H1 (cell line): ENCODE measurements at regions not wholly inside any gene's neighbourhood (a gene's known extent, or its start where the extent isn't known, plus 50 kb on each side); places are given as distances from the start of the nearest gene placed in this dataset.

Experiments
- CTCF ChIA-PET: fragments of 300-600 bp; sonication (Branson Sonifier 250); formaldehyde crosslinking; loops from one replicate; lab custom pipeline; 2021; ENCODE audit not compliant: partially characterized antibody; lab: Charles Lee
- POLR2A ChIA-PET: fragments of 300-600 bp; sonication (Branson Sonifier 250); formaldehyde crosslinking; loops from one replicate; lab custom pipeline; 2021; ENCODE audit warnings: inconsistent platforms; ENCODE audit not compliant: partially characterized antibody; lab: Charles Lee
- DNase-seq, 2 experiments: peaks; one replicate each; pipeline versions ENCODE4 v3.0.0 to v3.0.0-alpha.2; 2010 to 2022; ENCODE audit warnings: low spot score in 2 of 2, low read depth in 1 of 2, mixed read lengths in 1 of 2
- FAIRE-seq: peaks from 2 replicates; lab custom pipeline; 2011; peaks lifted over from hg19 to GRCh38; lab: Jason Lieb, UNC
- H2AFZ ChIP-seq: 2 replicates; pipeline ENCODE4 v1.8.1; 2012; ENCODE audit warnings: low read length, inconsistent platforms
- H2AK5ac ChIP-seq: 2 replicates; pipeline ENCODE4 v1.6.1; 2013; ENCODE audit warnings: low read depth, low read length
- H2BK120ac ChIP-seq: replicated peaks from 2 replicates; pipeline ENCODE3; 2013; ENCODE audit warnings: low read depth, low read length, inconsistent platforms
- H2BK12ac ChIP-seq: 2 replicates; pipeline ENCODE4 v1.6.1; 2013; ENCODE audit warnings: low read depth, low read length
- H2BK15ac ChIP-seq: 2 replicates; pipeline ENCODE4 v1.6.1; 2013; ENCODE audit warnings: low read length
- H2BK20ac ChIP-seq: 2 replicates; pipeline ENCODE4 v1.6.1; 2013; ENCODE audit warnings: low read length
- H2BK5ac ChIP-seq: 2 replicates; pipeline ENCODE4 v1.6.1; 2013; ENCODE audit warnings: low read depth, low read length
- H3K14ac ChIP-seq: 2 replicates; pipeline ENCODE4 v1.6.1; 2013; ENCODE audit warnings: inconsistent platforms; ENCODE audit not compliant: insufficient read length
- H3K18ac ChIP-seq: 2 replicates; pipeline ENCODE4 v1.6.1; 2013; ENCODE audit warnings: low read length; ENCODE audit errors: extremely low read depth
- H3K23ac ChIP-seq: 2 replicates; pipeline ENCODE4 v1.6.1; 2013; ENCODE audit warnings: inconsistent platforms; ENCODE audit not compliant: insufficient read length
- H3K23me2 ChIP-seq: 2 replicates; pipeline ENCODE4 v1.6.1; 2013; ENCODE audit warnings: low read depth, low read length
- H3K27ac ChIP-seq: 2 replicates; pipeline ENCODE4 v1.6.1; 2011; ENCODE audit warnings: low read depth, low read length, inconsistent platforms
- H3K27me3 ChIP-seq, 4 experiments: replicated peaks in 1 of 4; 1 replicate in 1 of 4; 2 replicates in 3 of 4; pipeline versions ENCODE4 v1.6.1 to v1.8.1; 2011 to 2013; ENCODE audit warnings: low read length in 3 of 4, mild to moderate bottlenecking in 3 of 4, inconsistent platforms in 2 of 4, mixed read lengths in 2 of 4, moderate library complexity in 1 of 4; ENCODE audit not compliant: control insufficient read depth in 3 of 4, insufficient read depth in 3 of 4; ENCODE audit errors: extremely low read depth in 1 of 4
- H3K36me3 ChIP-seq, 4 experiments: 2 replicates each; pipeline versions ENCODE4 v1.6.1 to v1.8.1; 2011 to 2013; ENCODE audit warnings: mild to moderate bottlenecking in 4 of 4, low read length in 3 of 4, moderate library complexity in 2 of 4, control low read depth in 1 of 4, inconsistent platforms in 1 of 4; ENCODE audit not compliant: insufficient read depth in 4 of 4, control insufficient read depth in 2 of 4
- H3K4ac ChIP-seq: replicated peaks from 2 replicates; pipeline ENCODE3; 2013; ENCODE audit warnings: low read length, low read depth, mixed read lengths, inconsistent platforms; ENCODE audit not compliant: insufficient read length
- H3K4me1 ChIP-seq, 4 experiments: replicated peaks in 1 of 4; 1 replicate in 1 of 4; 2 replicates in 3 of 4; pipeline versions ENCODE4 v1.6.1 to v1.8.1; 2011 to 2013; ENCODE audit warnings: low read length in 3 of 4, inconsistent platforms in 2 of 4, mixed read lengths in 1 of 4; ENCODE audit not compliant: insufficient read depth in 4 of 4, control insufficient read depth in 3 of 4
- H3K4me2 ChIP-seq, 2 experiments: 2 replicates each; pipeline versions ENCODE4 v1.6.1 to v1.8.1; 2011 to 2013; ENCODE audit warnings: low read depth in 2 of 2, low read length in 2 of 2, control low read depth in 1 of 2, inconsistent platforms in 1 of 2, mild to moderate bottlenecking in 1 of 2; ENCODE audit not compliant: insufficient read depth in 1 of 2
- H3K4me3 ChIP-seq, 4 experiments: fragments of 200-600, 300-600 bp in 1 of 4; sonication (generic), shearing (Covaris generic), sonication (Bioruptor Twin) in 1 of 4; 2 replicates each; pipeline versions ENCODE4 v1.5.1 to v1.8.1; 2011 to 2016; ENCODE audit warnings: low read length in 4 of 4, low read depth in 3 of 4, control low read depth in 2 of 4, inconsistent platforms in 2 of 4, mild to moderate bottlenecking in 2 of 4, mixed read lengths in 1 of 4, moderate library complexity in 1 of 4; ENCODE audit not compliant: insufficient read depth in 2 of 4; ENCODE audit errors: extremely low read depth in 1 of 4
- H3K56ac ChIP-seq: replicated peaks from 2 replicates; pipeline ENCODE3; 2013; ENCODE audit warnings: low read depth, mild to moderate bottlenecking, mixed read lengths, low read length, inconsistent platforms; ENCODE audit not compliant: insufficient read length
- H3K79me1 ChIP-seq: 2 replicates; pipeline ENCODE4 v1.6.1; 2013; ENCODE audit warnings: low read depth, low read length, control low read depth
- H3K79me2 ChIP-seq, 2 experiments: 2 replicates each; pipeline versions ENCODE4 v1.6.1 to v1.8.1; 2012 to 2013; ENCODE audit warnings: low read length in 2 of 2, mild to moderate bottlenecking in 2 of 2, inconsistent platforms in 1 of 2; ENCODE audit not compliant: insufficient read depth in 2 of 2, control insufficient read depth in 1 of 2
- H3K9ac ChIP-seq, 4 experiments: replicated peaks in 1 of 4; 1 replicate in 1 of 4; 2 replicates in 3 of 4; pipeline versions ENCODE4 v1.6.1 to v1.8.1; 2011 to 2013; ENCODE audit warnings: low read depth in 3 of 4, low read length in 3 of 4, control low read depth in 2 of 4, mild to moderate bottlenecking in 2 of 4, moderate library complexity in 2 of 4, inconsistent platforms in 1 of 4; ENCODE audit errors: extremely low read depth in 1 of 4
- H3K9me3 ChIP-seq, 2 experiments: 2 replicates each; pipeline versions ENCODE4 v1.6.1 to v1.8.1; 2012 to 2013; ENCODE audit warnings: mild to moderate bottlenecking in 2 of 2, moderate library complexity in 2 of 2, control low read depth in 1 of 2, inconsistent platforms in 1 of 2, low read depth in 1 of 2, low read length in 1 of 2, mixed read lengths in 1 of 2; ENCODE audit not compliant: insufficient read depth in 2 of 2
- H4K20me1 ChIP-seq, 2 experiments: replicated peaks in 1 of 2; 2 replicates each; pipeline versions ENCODE3 to v1.8.1; 2011 to 2013; ENCODE audit warnings: inconsistent platforms in 2 of 2, low read length in 2 of 2, mild to moderate bottlenecking in 1 of 2; ENCODE audit not compliant: insufficient read depth in 2 of 2, control insufficient read depth in 1 of 2
- H4K5ac ChIP-seq: 2 replicates; pipeline ENCODE4 v1.6.1; 2013; ENCODE audit warnings: low read length, low read depth, mixed read lengths, inconsistent platforms; ENCODE audit not compliant: insufficient read length
- H4K8ac ChIP-seq: 2 replicates; pipeline ENCODE4 v1.8.0; 2013; ENCODE audit warnings: mild to moderate bottlenecking, moderate library complexity, low read length, inconsistent platforms; ENCODE audit not compliant: insufficient read depth; ENCODE audit errors: extremely low read depth
- H4K91ac ChIP-seq: replicated peaks from 2 replicates; pipeline ENCODE3; 2013; ENCODE audit warnings: low read length, mixed read lengths, inconsistent platforms; ENCODE audit not compliant: insufficient read length
- CEBPB ChIP-seq: IDR thresholded peaks from 2 replicates; pipeline ENCODE4 v1.6.1; 2012; ENCODE audit warnings: low read depth, low read length
- NANOG ChIP-seq: IDR thresholded peaks from 2 replicates; pipeline ENCODE4 v1.6.1; 2011; ENCODE audit warnings: low read length, low read depth, mild to moderate bottlenecking, inconsistent platforms; ENCODE audit not compliant: insufficient read depth, poor library complexity, severe bottlenecking
- RAD21 ChIP-seq, 2 experiments: IDR thresholded peaks in 1 of 2; conservative IDR thresholded peaks in 1 of 2; 2 replicates each; pipeline ENCODE4 v1.6.1; 2011; ENCODE audit warnings: low read depth in 2 of 2, low read length in 2 of 2, improper control_type of control experiment in 1 of 2, inconsistent platforms in 1 of 2, mild to moderate bottlenecking in 1 of 2, moderate library complexity in 1 of 2
- RXRA ChIP-seq: IDR thresholded peaks from 2 replicates; pipeline ENCODE4 v1.6.1; 2011; ENCODE audit warnings: low read depth, mild to moderate bottlenecking, low read length, moderate library complexity; ENCODE audit not compliant: insufficient read depth
- WGBS, 2 experiments: shearing (Covaris generic) in 1 of 2; methylation state at CpG; one replicate each; pipeline versions ENCODE4 v1.1.6 to v1.1.7; 2013 to 2015; ENCODE audit warnings: low lambda C conversion rate in 2 of 2, mixed read lengths in 2 of 2, inconsistent platforms in 1 of 2, low coverage in 1 of 2, missing lambda C conversion rate in 1 of 2; ENCODE audit not compliant: insufficient replicate concordance in 2 of 2, insufficient coverage in 1 of 2, insufficient read length in 1 of 2; ENCODE audit errors: extremely low coverage in 1 of 2, missing lambda C conversion rate in 1 of 2; 5-methylcytosine and 5-hydroxymethylcytosine counted together

- Histone ChIP-seq H2AFZ (no peak overlapping the region), H4K5ac (no peak overlapping the region), H3K4me3 (no peak overlapping the region), H2BK5ac (no peak overlapping the region), H3K14ac (no peak overlapping the region), H2BK120ac (no peak overlapping the region), H3K27ac (no peak overlapping the region), H3K56ac (no peak overlapping the region), H4K91ac (no peak overlapping the region), H3K9me3 (no peaks in the 10 kb centered on the region), H2AK5ac (no peak overlapping the region), H3K23ac (no peak overlapping the region), H2BK12ac (no peak overlapping the region), H2BK15ac (no peak overlapping the region), H3K18ac (no peak overlapping the region), H3K79me2 (no peaks in the 10 kb centered on the region), H3K4me1 (no peaks in the 10 kb centered on the region), H3K27me3 (no peaks in the 10 kb centered on the region), H4K8ac (no peak overlapping the region), H3K36me3 (no peaks in the 10 kb centered on the region), H3K4me2 (no peak overlapping the region), H3K79me1 (no peaks in the 10 kb centered on the region), H3K9ac (no peak overlapping the region), H2BK20ac (no peak overlapping the region), H3K23me2 (no peaks in the 10 kb centered on the region), H4K20me1 (no peaks in the 10 kb centered on the region), H3K4ac (no peak overlapping the region)
- 68% methylated on average over 2 of the region's 2 CpGs; no CpG with 5 or more reads in 1 of the 2 experiments for WGBS, 2 experiments
- ChIA-PET CTCF (no interaction called here), POLR2A (no interaction called here)
- FAIRE-seq (no peak), DNase-seq (no peak)
- TF ChIP-seq RXRA (no peak), RAD21 (IDR thresholded peaks at IDR 0.05 in 1 of 2, conservative IDR thresholded peaks at IDR 0.05 in 1 of 2; ENCODE audit: low read depth in 2 of 2, low read length in 2 of 2) (no peak), CEBPB (no peak), NANOG (no peak)
Measured at GRCh38 chr1:104745875-104746274, 996.2 kb downstream of the AMY1C start.
